ENCODE measurements at regions not wholly inside any gene's neighbourhood (a gene's known extent, or its start where the extent isn't known, plus 50 kb on each side); places are given as distances from the start of the nearest gene placed in this dataset.

DNA sequence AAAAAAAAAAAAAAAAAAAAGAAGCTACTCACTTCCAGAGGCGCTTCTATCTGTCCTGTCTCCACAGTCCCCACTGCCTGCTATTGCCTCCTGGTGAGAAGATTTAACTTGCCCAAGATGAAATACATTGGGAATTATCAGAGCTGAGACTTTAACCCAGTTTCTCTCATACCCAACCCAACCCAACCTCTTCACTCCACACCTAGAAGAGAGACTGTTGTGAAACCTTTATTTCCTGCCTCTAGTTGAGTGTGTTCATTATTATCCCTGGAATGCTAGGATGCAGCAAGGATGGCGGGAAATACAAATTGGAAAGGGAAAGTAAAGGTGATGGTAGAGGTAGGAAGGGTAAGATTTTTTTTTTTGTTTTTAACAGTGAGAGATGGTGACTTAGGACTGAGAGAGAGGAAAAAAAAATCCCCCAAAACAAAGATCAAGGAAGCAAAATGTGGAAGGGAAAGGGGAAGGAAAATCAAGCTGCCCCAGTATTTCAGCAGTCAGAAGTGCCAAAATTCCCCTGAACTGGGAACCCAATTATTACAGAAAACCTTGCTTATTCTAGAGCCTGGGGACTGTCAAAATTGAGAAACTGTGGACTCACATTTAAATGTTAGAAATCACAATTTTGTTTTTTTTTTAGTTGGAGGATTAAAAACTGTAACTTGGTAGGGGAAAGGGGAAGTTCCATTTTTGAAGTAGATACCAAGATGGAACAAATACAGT is 253.0 kb downstream of the PTTG2 start:
- in situ Hi-C loops (cut with MboI): no loop called here
- ChIA-PET CTCF (ENCODE audit: low intra/inter-chr PET ratio) (no interaction called here), POLR2A (interaction anchor here (0.6 kb wide), 2 partner anchors 11 to 989 kb away, joined by 3 to 4 read pairs; no protein-coding TSS in a partner anchor)
- no peak overlapping the region for H3K4me3 ChIP-seq
- ATAC-seq (no peak), FAIRE-seq (no peak), DNase-seq (ENCODE audit: extremely low read depth in 1 of 4, low spot score in 3 of 4) (no peak)
- H3K4me2 ChIP-seq (ENCODE audit: insufficient read depth, low read length): no peak overlapping the region
- no peaks in the 10 kb centered on the region for H3K79me2 ChIP-seq (ENCODE audit: control insufficient read depth, insufficient read depth, low read length)
- TF ChIP-seq ZC3H11A (IDR thresholded peaks at IDR 0.05; ENCODE audit: low read depth, low read length) (no peak), SMARCE1 (IDR thresholded peaks at IDR 0.05) (no peak), FOXP4 (CRISPR knock-in tag; IDR thresholded peaks at IDR 0.05; ENCODE audit: borderline replicate concordance) (no peak)
- no peaks in the 10 kb centered on the region for H3K4me1 ChIP-seq (replicated peaks in 1 of 2; ENCODE audit: control insufficient read depth in 2 of 2, insufficient read depth in 2 of 2, low read length in 2 of 2)
- H3K9ac ChIP-seq (ENCODE audit: insufficient read depth in 1 of 2, low read depth in 2 of 2, low read length in 2 of 2): no peak overlapping the region
- no peaks in the 10 kb centered on the region for H3K9me3 ChIP-seq (replicated peaks; ENCODE audit: control insufficient read depth, insufficient read depth, low read depth, low read length)
- no TSS peak for BruUV-seq (replicated peaks)
- H2AFZ ChIP-seq (ENCODE audit: low read depth, low read length): no peak overlapping the region
- no peaks in the 10 kb centered on the region for H4K20me1 ChIP-seq (replicated peaks; ENCODE audit: control insufficient read depth, insufficient read depth, low read length)
- H3K27me3 ChIP-seq (ENCODE audit: control insufficient read depth in 2 of 2, insufficient read depth in 2 of 2, low read length in 2 of 2): no peaks in the 10 kb centered on the region
- H3K27ac ChIP-seq (ENCODE audit: extremely low read depth, low read depth, low read length): no peak overlapping the region
- H3K9me1 ChIP-seq (ENCODE audit: control insufficient read depth, insufficient read depth, low read length): no peaks in the 10 kb centered on the region
- WGBS (ENCODE audit: insufficient coverage, low coverage, missing lambda C conversion rate): 56% methylated on average over 2 of the region's 2 CpGs
- intact Hi-C loops (cut with micrococcal nuclease): no loop called here
- no peaks in the 10 kb centered on the region for H3K36me3 ChIP-seq (ENCODE audit: control insufficient read depth, insufficient read depth, low read length)

All from K562 (cell line).